ENCODE measurements at regions not wholly inside any gene's neighbourhood (a gene's known extent, or its start where the extent isn't known, plus 50 kb on each side); places are given as distances from the start of the nearest gene placed in this dataset.

GRCh38 chr6:137781639-137782038 lies 85.4 kb upstream of the TNFAIP3 start (continued):
- no peak for TF ChIP-seq HDAC6 (IDR thresholded peaks at IDR 0.05; ENCODE audit: low read depth, low read length)

All from H1 (cell line).